K562 (cell line): ENCODE measurements at regions not wholly inside any gene's neighbourhood (a gene's known extent, or its start where the extent isn't known, plus 50 kb on each side); places are given as distances from the start of the nearest gene placed in this dataset.

ENCODE experiments used
- ATAC-seq: fragments of 200-7000 bp; cut with Tn5 transposase; 3 replicates; pipeline ENCODE4 v1.9.1; 2020; ENCODE audit warnings: moderate library complexity
- BruUV-seq: library from RNA; stranded (reverse); fragments of 400-500 nt; replicated peaks from 2 replicates; lab custom pipeline; 2021; lab: Mats Ljungman, UMichigan
- CTCF ChIA-PET: fragments of 300-600 bp; formaldehyde crosslinking; extraction: SDS; loops from one replicate; lab custom pipeline; 2021; ENCODE audit warnings: low intra/inter-chr PET ratio; lab: Yijun Ruan, JAX
- POLR2A ChIA-PET: fragments of 300-600, 350-650 bp; sonication (Branson Sonifier 250); formaldehyde crosslinking; extraction: SDS; loops from one replicate; lab custom pipeline; 2021; ENCODE audit warnings: antibody characterized with exemption, inconsistent platforms; lab: Yijun Ruan, JAX
- DNase-seq, 4 experiments: peaks; one replicate each; pipeline versions ENCODE4 v3.0.0 to v3.0.0-alpha.2; 2011 to 2018; ENCODE audit warnings: low spot score in 3 of 4, mixed read lengths in 3 of 4; ENCODE audit errors: extremely low read depth in 1 of 4
- FAIRE-seq: peaks from 2 replicates; lab custom pipeline; 2011; peaks lifted over from hg19 to GRCh38; lab: Jason Lieb, UNC
- H2AFZ ChIP-seq: 2 replicates; pipeline ENCODE4 v1.6.0; 2011; ENCODE audit warnings: low read depth, low read length, control low read depth, inconsistent platforms
- H3K27ac ChIP-seq: fragments of 200-600 bp; 3 replicates; pipeline ENCODE4 v1.8.0; 2011; ENCODE audit warnings: low read depth, mild to moderate bottlenecking, control low read depth, inconsistent platforms, low read length, moderate library complexity, mixed read lengths; ENCODE audit errors: extremely low read depth
- H3K27me3 ChIP-seq, 2 experiments: fragments of 300-600 bp in 1 of 2; 2 replicates in 1 of 2; 3 replicates in 1 of 2; pipeline versions ENCODE4 v1.6.0 to v1.8.0; 2011; ENCODE audit warnings: inconsistent platforms in 2 of 2, low read length in 2 of 2, mild to moderate bottlenecking in 1 of 2, mixed read lengths in 1 of 2, moderate library complexity in 1 of 2; ENCODE audit not compliant: control insufficient read depth in 2 of 2, insufficient read depth in 2 of 2
- H3K36me3 ChIP-seq: fragments of 300-600 bp; 3 replicates; pipeline ENCODE4 v1.8.0; 2011; ENCODE audit warnings: mild to moderate bottlenecking, low read length, inconsistent platforms; ENCODE audit not compliant: control insufficient read depth, insufficient read depth
- H3K4me1 ChIP-seq, 2 experiments: fragments of 200-600 bp in 1 of 2; replicated peaks in 1 of 2; 2 replicates in 1 of 2; 3 replicates in 1 of 2; pipeline versions ENCODE4 v1.5.1 to v1.8.0; 2011; ENCODE audit warnings: inconsistent platforms in 2 of 2, low read length in 2 of 2, mild to moderate bottlenecking in 1 of 2, mixed read lengths in 1 of 2, moderate library complexity in 1 of 2; ENCODE audit not compliant: control insufficient read depth in 2 of 2, insufficient read depth in 2 of 2
- H3K4me2 ChIP-seq: 2 replicates; pipeline ENCODE4 v1.6.1; 2011; ENCODE audit warnings: low read length, control low read depth, inconsistent platforms, mixed read lengths; ENCODE audit not compliant: insufficient read depth
- H3K4me3 ChIP-seq: fragments of 200-600 bp; sonication (generic), shearing (Covaris generic); 2 replicates; pipeline ENCODE4 v1.5.1; 2016; ENCODE audit warnings: control low read depth, inconsistent platforms
- H3K79me2 ChIP-seq: fragments of 200-600 bp; 3 replicates; pipeline ENCODE4 v1.8.0; 2011; ENCODE audit warnings: low read length, inconsistent platforms; ENCODE audit not compliant: control insufficient read depth, insufficient read depth
- H3K9ac ChIP-seq, 2 experiments: 2 replicates each; pipeline versions ENCODE4 v1.6.0 to v1.6.1; 2011; ENCODE audit warnings: low read depth in 2 of 2, low read length in 2 of 2, control low read depth in 1 of 2, inconsistent platforms in 1 of 2, mild to moderate bottlenecking in 1 of 2, mixed read lengths in 1 of 2; ENCODE audit not compliant: insufficient read depth in 1 of 2
- H3K9me1 ChIP-seq: one replicate; pipeline ENCODE4 v1.6.0; 2011; ENCODE audit warnings: inconsistent platforms, mild to moderate bottlenecking, low read length, moderate library complexity; ENCODE audit not compliant: control insufficient read depth, insufficient read depth
- H3K9me3 ChIP-seq: replicated peaks from 2 replicates; pipeline ENCODE4 v1.5.1; 2011; ENCODE audit warnings: low read depth, low read length, inconsistent platforms; ENCODE audit not compliant: control insufficient read depth, insufficient read depth
- H4K20me1 ChIP-seq: replicated peaks from 2 replicates; pipeline ENCODE4 v1.6.1; 2011; ENCODE audit warnings: low read length, inconsistent platforms, mixed read lengths; ENCODE audit not compliant: control insufficient read depth, insufficient read depth
- BHLHE40 ChIP-seq: IDR thresholded peaks from 2 replicates; pipeline ENCODE4 v1.6.1; 2011; ENCODE audit warnings: low read length, improper control_type of control experiment
- HDAC8 ChIP-seq: fragments of 450-650 bp; IDR thresholded peaks from 2 replicates; pipeline ENCODE4 v1.6.1; 2016; ENCODE audit warnings: mild to moderate bottlenecking, missing genetic modification characterization, moderate library complexity, missing compliant biosample characterization
- KAT7 ChIP-seq: sonication (generic); formaldehyde crosslinking; IDR thresholded peaks from 2 replicates; pipeline ENCODE4 v1.8.0; 2022; ENCODE audit warnings: missing genetic modification reagents, mild to moderate bottlenecking, borderline replicate concordance
- LEF1 ChIP-seq: fragments of 450-650 bp; IDR thresholded peaks from 2 replicates; pipeline ENCODE4 v1.6.1; 2016; ENCODE audit warnings: mild to moderate bottlenecking
- MAFF ChIP-seq: IDR thresholded peaks from 2 replicates; pipeline ENCODE4 v1.6.1; 2012; ENCODE audit warnings: low read length, improper control_type of control experiment
- RUNX1 ChIP-seq: sonication (generic); IDR thresholded peaks from 2 replicates; pipeline ENCODE4 v1.6.1; 2016; ENCODE audit warnings: antibody characterized with exemption, low read depth
- TAL1 ChIP-seq: fragments of 450-650 bp; IDR thresholded peaks from 2 replicates; pipeline ENCODE4 v1.6.1; 2016; ENCODE audit warnings: mild to moderate bottlenecking
- ZNF263 ChIP-seq: sonication (generic); formaldehyde crosslinking; IDR thresholded peaks from 2 replicates; pipeline ENCODE4 v1.8.0; 2022; ENCODE audit warnings: mild to moderate bottlenecking, missing genetic modification reagents, borderline replicate concordance
- ZNF584 ChIP-seq: fragments of 200-800 bp; sonication (Bioruptor generic); IDR thresholded peaks from 2 replicates; pipeline ENCODE4 v1.6.1; 2016; ENCODE audit warnings: low read depth, mild to moderate bottlenecking, missing genetic modification characterization, missing compliant biosample characterization
- WGBS: fragments of 100-300 bp; shearing (Covaris generic); methylation state at CpG from one replicate; pipeline ENCODE4 v1.1.6; 2016; ENCODE audit warnings: low coverage, mixed read lengths; ENCODE audit not compliant: insufficient coverage; ENCODE audit errors: missing lambda C conversion rate; 5-methylcytosine and 5-hydroxymethylcytosine counted together
- in situ Hi-C: fragments of 300-500 bp; cut with MboI; formaldehyde crosslinking; loops from 4 replicates; pipeline ENCODE4 v1.15.0; 2018; ENCODE audit warnings: inconsistent platforms, mixed read lengths
- intact Hi-C: fragments of 100-400 bp; cut with micrococcal nuclease; formaldehyde crosslinking; loops from 2 replicates; pipeline ENCODE4 v1.14.2; 2022
- TF ChIP-seq, protein P1 (sequence below): fragments of 150-350 bp; IDR thresholded peaks from 2 replicates; pipeline ENCODE4 v1.6.1; 2014; ENCODE audit warnings: low read depth, mild to moderate bottlenecking, low read length, borderline replicate concordance
- TF ChIP-seq, protein P2 (sequence below): IDR thresholded peaks from 2 replicates; pipeline ENCODE4 v1.6.1; 2016; ENCODE audit warnings: missing genetic modification characterization, missing compliant biosample characterization

- TF ChIP-seq, protein P1, sequence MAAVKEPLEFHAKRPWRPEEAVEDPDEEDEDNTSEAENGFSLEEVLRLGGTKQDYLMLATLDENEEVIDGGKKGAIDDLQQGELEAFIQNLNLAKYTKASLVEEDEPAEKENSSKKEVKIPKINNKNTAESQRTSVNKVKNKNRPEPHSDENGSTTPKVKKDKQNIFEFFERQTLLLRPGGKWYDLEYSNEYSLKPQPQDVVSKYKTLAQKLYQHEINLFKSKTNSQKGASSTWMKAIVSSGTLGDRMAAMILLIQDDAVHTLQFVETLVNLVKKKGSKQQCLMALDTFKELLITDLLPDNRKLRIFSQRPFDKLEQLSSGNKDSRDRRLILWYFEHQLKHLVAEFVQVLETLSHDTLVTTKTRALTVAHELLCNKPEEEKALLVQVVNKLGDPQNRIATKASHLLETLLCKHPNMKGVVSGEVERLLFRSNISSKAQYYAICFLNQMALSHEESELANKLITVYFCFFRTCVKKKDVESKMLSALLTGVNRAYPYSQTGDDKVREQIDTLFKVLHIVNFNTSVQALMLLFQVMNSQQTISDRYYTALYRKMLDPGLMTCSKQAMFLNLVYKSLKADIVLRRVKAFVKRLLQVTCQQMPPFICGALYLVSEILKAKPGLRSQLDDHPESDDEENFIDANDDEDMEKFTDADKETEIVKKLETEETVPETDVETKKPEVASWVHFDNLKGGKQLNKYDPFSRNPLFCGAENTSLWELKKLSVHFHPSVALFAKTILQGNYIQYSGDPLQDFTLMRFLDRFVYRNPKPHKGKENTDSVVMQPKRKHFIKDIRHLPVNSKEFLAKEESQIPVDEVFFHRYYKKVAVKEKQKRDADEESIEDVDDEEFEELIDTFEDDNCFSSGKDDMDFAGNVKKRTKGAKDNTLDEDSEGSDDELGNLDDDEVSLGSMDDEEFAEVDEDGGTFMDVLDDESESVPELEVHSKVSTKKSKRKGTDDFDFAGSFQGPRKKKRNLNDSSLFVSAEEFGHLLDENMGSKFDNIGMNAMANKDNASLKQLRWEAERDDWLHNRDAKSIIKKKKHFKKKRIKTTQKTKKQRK = no peak
- TF ChIP-seq, protein P2, sequence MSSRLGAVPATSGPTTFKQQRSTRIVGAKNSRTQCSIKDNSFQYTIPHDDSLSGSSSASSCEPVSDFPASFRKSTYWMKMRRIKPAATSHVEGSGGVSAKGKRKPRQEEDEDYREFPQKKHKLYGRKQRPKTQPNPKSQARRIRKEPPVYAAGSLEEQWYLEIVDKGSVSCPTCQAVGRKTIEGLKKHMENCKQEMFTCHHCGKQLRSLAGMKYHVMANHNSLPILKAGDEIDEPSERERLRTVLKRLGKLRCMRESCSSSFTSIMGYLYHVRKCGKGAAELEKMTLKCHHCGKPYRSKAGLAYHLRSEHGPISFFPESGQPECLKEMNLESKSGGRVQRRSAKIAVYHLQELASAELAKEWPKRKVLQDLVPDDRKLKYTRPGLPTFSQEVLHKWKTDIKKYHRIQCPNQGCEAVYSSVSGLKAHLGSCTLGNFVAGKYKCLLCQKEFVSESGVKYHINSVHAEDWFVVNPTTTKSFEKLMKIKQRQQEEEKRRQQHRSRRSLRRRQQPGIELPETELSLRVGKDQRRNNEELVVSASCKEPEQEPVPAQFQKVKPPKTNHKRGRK (tag) = no peak
- no peak for TF ChIP-seq ZNF584
- TF ChIP-seq, all 486 proteins: peak for 0
Measured at GRCh38 chr2:161044095-161044865, 115.9 kb upstream of the TANK start (continued).

DNA sequence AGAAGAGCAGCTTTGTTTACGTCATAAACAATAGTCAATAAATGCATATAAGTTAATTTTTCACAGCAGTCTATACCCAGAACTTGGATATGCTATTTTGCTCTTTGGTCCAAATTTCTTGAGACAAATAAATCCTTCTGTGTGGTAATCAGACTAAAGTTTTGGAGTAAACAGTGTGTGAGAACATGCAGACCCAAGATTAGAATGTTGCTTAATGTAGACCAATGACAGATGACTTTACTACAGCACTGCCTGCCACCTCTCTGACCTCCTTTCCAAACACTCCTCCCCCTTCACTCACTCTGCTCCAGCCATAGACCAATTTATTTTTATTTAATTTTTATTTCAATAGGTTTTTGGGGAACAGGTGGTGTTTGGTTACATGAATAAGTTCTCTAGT lies 115.3 kb upstream of the TANK start:
- ATAC-seq = no peak

More for the DNA sequence above, 115.3 kb upstream of the TANK start:
- no peak overlapping the region for H2AFZ ChIP-seq
- no TSS peak for BruUV-seq
- H3K27me3 ChIP-seq = no peaks in the 10 kb centered on the region
- no peaks in the 10 kb centered on the region for H3K9me1 ChIP-seq
- H3K9ac ChIP-seq = no peak overlapping the region
- no peaks in the 10 kb centered on the region for H3K4me1 ChIP-seq
- intact Hi-C loops (no loop called here), in situ Hi-C loops (no loop called here)
- CTCF ChIA-PET = no interaction called here
- no peak overlapping the region for H3K4me3 ChIP-seq
- WGBS = 0% methylated on average over 1 of the region's 1 CpG
- no peaks in the 10 kb centered on the region for H3K79me2 ChIP-seq
- FAIRE-seq (no peak), DNase-seq (no peak)
- H4K20me1 ChIP-seq = no peaks in the 10 kb centered on the region
- H3K36me3 ChIP-seq = no peaks in the 10 kb centered on the region
- no peak overlapping the region for H3K4me2 ChIP-seq
- TF ChIP-seq TAL1 (no peak), RUNX1 (no peak), ZNF263 (CRISPR knock-in tag) (no peak), BHLHE40 (no peak), KAT7 (no peak), MAFF (no peak), LEF1 (no peak), HDAC8 (tag) (no peak)
- POLR2A ChIA-PET = no interaction called here
- H3K9me3 ChIP-seq = no peaks in the 10 kb centered on the region
- no peak overlapping the region for H3K27ac ChIP-seq
